Caki2 (cell line): ENCODE measurements at regions not wholly inside any gene's neighbourhood (a gene's known extent, or its start where the extent isn't known, plus 50 kb on each side); places are given as distances from the start of the nearest gene placed in this dataset.

Experiments
- DNase-seq: peaks from one replicate; pipeline ENCODE4 v3.0.0-alpha.2; 2015; ENCODE audit warnings: low read depth
- in situ Hi-C: cut with HindIII; loops from 2 replicates; pipeline ENCODE4 v1.10.0; 2016; ENCODE audit warnings: low sequenced_read_pairs, low pct_unique_long_range_greater_than_20kb, mixed read lengths

DNA sequence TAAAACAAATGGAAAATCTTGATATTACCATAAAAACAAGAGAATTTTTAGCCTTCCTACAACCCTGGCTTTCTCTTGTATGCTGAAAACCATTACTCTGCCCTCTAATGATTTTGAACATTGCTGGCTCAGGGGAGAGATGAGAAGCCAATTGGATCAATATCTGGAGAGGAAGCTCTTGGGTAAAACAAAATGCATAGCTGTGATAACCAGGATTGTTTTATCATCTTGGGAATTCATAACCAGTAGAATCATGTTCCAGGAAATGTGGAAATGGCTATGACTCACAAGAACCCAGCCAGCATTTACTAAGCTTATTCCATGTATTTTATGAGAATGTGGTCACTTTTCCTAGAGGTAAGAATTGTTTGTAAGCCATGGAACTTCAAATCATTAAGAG is 51.1 kb upstream of the CTNND2 start:
- in situ Hi-C loops: no loop called here
- no peak for DNase-seq
